BJ (cell line): ENCODE measurements at regions not wholly inside any gene's neighbourhood (a gene's known extent, or its start where the extent isn't known, plus 50 kb on each side); places are given as distances from the start of the nearest gene placed in this dataset.

Experiments used
- CTCF ChIA-PET: fragments of 350-600 bp; formaldehyde crosslinking; extraction: SDS; loops from one replicate; lab custom pipeline; 2021; ENCODE audit warnings: antibody characterized with exemption, inconsistent platforms; lab: Yijun Ruan, JAX
- POLR2A ChIA-PET: fragments of 300-600 bp; sonication (Branson Sonifier 250); formaldehyde crosslinking; extraction: SDS; loops from one replicate; lab custom pipeline; 2021; ENCODE audit warnings: antibody characterized with exemption; lab: Charles Lee
- DNase-seq: peaks from one replicate; pipeline ENCODE4 v3.0.0-alpha.2; 2011; ENCODE audit warnings: low read depth
- H3K27me3 ChIP-seq: 2 replicates; pipeline ENCODE4 v1.6.0; 2011; ENCODE audit warnings: low read length; ENCODE audit not compliant: control insufficient read depth, insufficient read depth
- H3K36me3 ChIP-seq: 2 replicates; pipeline ENCODE4 v1.5.1; 2011; ENCODE audit warnings: low read length; ENCODE audit not compliant: control insufficient read depth, insufficient read depth
- H3K4me3 ChIP-seq: 2 replicates; pipeline ENCODE4 v1.5.1; 2011; ENCODE audit warnings: low read depth, mild to moderate bottlenecking, control low read depth, low read length
- TF ChIP-seq, protein P1 (sequence below): IDR thresholded peaks from 2 replicates; pipeline ENCODE4 v1.5.1; 2011; ENCODE audit warnings: low read depth, mild to moderate bottlenecking, control low read depth, inconsistent platforms, low read length, moderate library complexity; ENCODE audit not compliant: insufficient read depth

DNA sequence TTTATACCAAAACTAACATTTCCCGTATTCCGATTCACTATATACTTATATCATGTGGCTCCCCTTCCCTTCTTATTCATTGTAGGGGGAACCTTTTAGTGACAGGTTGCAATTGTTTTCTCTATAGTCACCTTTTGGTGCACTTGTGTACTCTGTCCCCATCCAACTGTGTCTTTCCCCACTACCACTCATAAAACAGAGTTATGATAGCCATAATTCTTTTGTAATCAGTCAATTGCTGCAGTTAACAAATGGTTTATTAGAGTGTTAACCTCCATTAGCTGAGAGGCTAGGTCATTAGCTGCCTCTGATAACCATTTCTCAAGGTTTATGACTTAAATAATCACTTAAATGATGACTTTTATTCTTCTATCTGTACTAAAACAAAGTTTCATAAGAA is 338.1 kb upstream of the SEL1L start:
- POLR2A ChIA-PET = no interaction called here
- H3K36me3 ChIP-seq = no peaks in the 10 kb centered on the region
- no peaks in the 10 kb centered on the region for H3K27me3 ChIP-seq
- DNase-seq = no peak
- CTCF ChIA-PET = no interaction called here
- TF ChIP-seq, protein P1, sequence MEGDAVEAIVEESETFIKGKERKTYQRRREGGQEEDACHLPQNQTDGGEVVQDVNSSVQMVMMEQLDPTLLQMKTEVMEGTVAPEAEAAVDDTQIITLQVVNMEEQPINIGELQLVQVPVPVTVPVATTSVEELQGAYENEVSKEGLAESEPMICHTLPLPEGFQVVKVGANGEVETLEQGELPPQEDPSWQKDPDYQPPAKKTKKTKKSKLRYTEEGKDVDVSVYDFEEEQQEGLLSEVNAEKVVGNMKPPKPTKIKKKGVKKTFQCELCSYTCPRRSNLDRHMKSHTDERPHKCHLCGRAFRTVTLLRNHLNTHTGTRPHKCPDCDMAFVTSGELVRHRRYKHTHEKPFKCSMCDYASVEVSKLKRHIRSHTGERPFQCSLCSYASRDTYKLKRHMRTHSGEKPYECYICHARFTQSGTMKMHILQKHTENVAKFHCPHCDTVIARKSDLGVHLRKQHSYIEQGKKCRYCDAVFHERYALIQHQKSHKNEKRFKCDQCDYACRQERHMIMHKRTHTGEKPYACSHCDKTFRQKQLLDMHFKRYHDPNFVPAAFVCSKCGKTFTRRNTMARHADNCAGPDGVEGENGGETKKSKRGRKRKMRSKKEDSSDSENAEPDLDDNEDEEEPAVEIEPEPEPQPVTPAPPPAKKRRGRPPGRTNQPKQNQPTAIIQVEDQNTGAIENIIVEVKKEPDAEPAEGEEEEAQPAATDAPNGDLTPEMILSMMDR = no peak
- no peak overlapping the region for H3K4me3 ChIP-seq

DNA sequence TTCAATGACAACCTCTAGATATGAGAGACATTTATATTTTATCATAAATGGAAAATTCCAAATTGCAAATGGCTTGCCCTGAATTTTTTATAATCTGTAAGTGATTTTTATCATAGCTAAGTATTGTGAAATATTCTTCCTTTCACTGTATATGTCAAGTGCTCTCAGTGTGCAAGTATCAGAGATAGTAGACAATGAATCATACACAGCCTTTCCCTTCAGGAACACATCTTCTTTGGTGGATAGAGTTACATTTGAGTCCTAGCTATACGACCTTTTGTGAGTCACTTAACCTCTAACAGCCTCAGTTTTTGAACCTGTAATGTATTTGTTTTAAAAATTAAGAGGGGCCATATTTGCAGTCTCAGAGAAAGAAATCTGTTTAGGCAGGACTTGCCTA is 350.7 kb upstream of the SEL1L start:
- Histone ChIP-seq H3K27me3 (no peaks in the 10 kb centered on the region), H3K4me3 (no peak overlapping the region), H3K36me3 (no peaks in the 10 kb centered on the region)
- ChIA-PET POLR2A (no interaction called here), CTCF (no interaction called here)
- no peak for DNase-seq
- TF ChIP-seq, protein P1 = no peak

DNA sequence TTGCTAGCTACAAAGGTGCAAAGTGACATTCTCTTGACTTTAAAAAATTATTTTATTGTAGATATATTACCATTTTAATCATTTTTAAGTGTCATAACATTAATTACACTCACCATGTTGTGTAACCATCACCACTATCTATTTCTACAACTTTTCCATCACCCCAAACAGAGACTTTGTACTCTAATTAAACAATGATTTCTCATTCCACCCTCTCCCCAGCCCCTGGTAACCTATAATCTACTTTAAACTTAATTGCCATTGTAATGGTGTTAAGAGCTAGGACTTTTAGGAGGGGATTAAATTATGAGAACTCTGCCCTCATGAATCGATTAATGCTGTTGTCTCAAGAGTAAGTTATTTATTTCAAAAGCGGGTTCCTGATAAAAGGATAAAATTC is 352.9 kb upstream of the SEL1L start:
- H3K36me3 ChIP-seq = no peaks in the 10 kb centered on the region
- DNase-seq = no peak
- TF ChIP-seq, protein P1 = no peak
- ChIA-PET CTCF (no interaction called here), POLR2A (no interaction called here)
- no peaks in the 10 kb centered on the region for H3K27me3 ChIP-seq
- H3K4me3 ChIP-seq = no peak overlapping the region

DNA sequence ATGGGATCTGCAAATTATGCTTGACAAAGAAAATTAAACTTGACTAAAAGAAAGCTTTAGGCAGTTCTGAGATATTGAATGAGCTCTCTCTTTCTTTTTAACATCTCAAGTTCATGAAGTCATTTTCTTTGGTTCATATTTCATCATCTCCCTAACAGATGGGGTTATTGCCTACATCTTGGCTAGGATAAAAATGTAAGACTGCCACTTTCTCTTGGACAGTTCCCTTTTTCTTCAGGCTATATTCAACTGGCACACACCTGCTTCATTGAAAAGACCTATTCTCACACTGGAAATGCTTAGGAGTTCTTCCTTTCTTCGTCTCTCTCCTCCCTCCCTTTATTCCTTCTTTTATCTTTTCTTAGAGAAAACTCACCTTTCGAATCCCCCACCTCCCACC is 355.9 kb upstream of the SEL1L start:
- POLR2A ChIA-PET = no interaction called here
- Histone ChIP-seq H3K36me3 (no peaks in the 10 kb centered on the region), H3K4me3 (no peak overlapping the region), H3K27me3 (no peaks in the 10 kb centered on the region)
- CTCF ChIA-PET = no interaction called here
- TF ChIP-seq, protein P1 = no peak
- no peak for DNase-seq

DNA sequence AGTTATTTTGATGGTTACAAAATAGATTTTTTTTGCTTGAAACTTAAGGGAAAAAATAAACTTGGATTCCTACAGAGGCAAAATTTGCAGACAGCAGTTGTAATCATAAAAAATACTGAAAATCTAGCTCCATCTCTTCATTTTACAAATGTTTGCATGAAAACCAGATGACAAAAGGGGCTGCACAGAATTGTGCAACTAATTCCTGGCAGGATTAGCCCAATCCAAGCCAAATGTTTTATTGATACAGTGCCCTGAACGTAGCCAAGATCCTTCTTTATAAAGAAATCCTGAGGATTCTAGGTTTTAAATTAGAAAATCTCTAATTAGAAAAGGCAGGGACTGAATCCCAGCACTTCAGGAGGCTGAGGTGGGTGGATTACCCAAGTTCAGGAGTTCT is 356.4 kb upstream of the SEL1L start:
- no peak for DNase-seq
- Histone ChIP-seq H3K4me3 (no peak overlapping the region), H3K36me3 (no peaks in the 10 kb centered on the region), H3K27me3 (no peaks in the 10 kb centered on the region)
- TF ChIP-seq, protein P1 = no peak
- POLR2A ChIA-PET = no interaction called here
- CTCF ChIA-PET = no interaction called here
